Stimulated activated CD8-positive, alpha-beta memory T cell treated with anti-CD3 and anti-CD28 coated beads, Interleukin-7, amount 100 ng/mL, for 48 hours (primary cell): ENCODE measurements at regions not wholly inside any gene's neighbourhood (a gene's known extent, or its start where the extent isn't known, plus 50 kb on each side); places are given as distances from the start of the nearest gene placed in this dataset.
"Not testable (repeated sequence)": the region's sequence is repeated elsewhere in the genome, so short reads cannot be mapped to it uniquely, and the experiment has no call there.

Experiments
- DNase-seq, 2 donors: peaks; one replicate each; pipeline ENCODE4 v3.0.0-alpha.2; 2020; ENCODE audit warnings: low read depth in 1 of 2; ENCODE audit errors: extremely low read depth in 1 of 2

- no peak for DNase-seq
Measured at GRCh38 chr20:51960047-51960675, 157.8 kb upstream of the SALL4 start.

- DNase-seq, result no peak
Measured at GRCh38 chr20:51959066-51959542, 156.8 kb upstream of the SALL4 start.

- DNase-seq, result no peak
Measured at GRCh38 chr20:51958099-51959065, 156.1 kb upstream of the SALL4 start.

- DNase-seq, result no peak
Measured at GRCh38 chr20:51955756-51956155, 153.4 kb upstream of the SALL4 start.

- DNase-seq, result no peak
Measured at GRCh38 chr20:51953731-51954340, 151.5 kb upstream of the SALL4 start.

- no peak for DNase-seq
Measured at GRCh38 chr20:51950926-51951325, 148.6 kb upstream of the SALL4 start.

GRCh38 chr20:51946586-51946985, 144.3 kb upstream of the SALL4 start:
- DNase-seq, result no peak

- no peak for DNase-seq
Measured at GRCh38 chr20:51945881-51946280, 143.6 kb upstream of the SALL4 start.

- no peak for DNase-seq
Measured at GRCh38 chr20:51945177-51945576, 142.9 kb upstream of the SALL4 start.

- DNase-seq, result no peak
Measured at GRCh38 chr20:51943761-51944160, 141.4 kb upstream of the SALL4 start.

GRCh38 chr20:51943326-51943725, 141.0 kb upstream of the SALL4 start:
- not testable (repeated sequence) for DNase-seq

- no peak for DNase-seq
Measured at GRCh38 chr20:51941503-51941902, 139.2 kb upstream of the SALL4 start.

- DNase-seq, result no peak
Measured at GRCh38 chr20:51939259-51939585, 136.9 kb upstream of the SALL4 start.

GRCh38 chr20:51938559-51939258, 136.4 kb upstream of the SALL4 start:
- DNase-seq, result no peak

GRCh38 chr20:51937779-51938178, 135.5 kb upstream of the SALL4 start:
- DNase-seq, result no peak

GRCh38 chr20:51936377-51936776, 134.1 kb upstream of the SALL4 start:
- DNase-seq, result no peak

GRCh38 chr20:51935003-51935358, 132.7 kb upstream of the SALL4 start:
- no peak for DNase-seq

- no peak for DNase-seq
Measured at GRCh38 chr20:51934301-51935002, 132.1 kb upstream of the SALL4 start.

GRCh38 chr20:51931371-51931781, 129.1 kb upstream of the SALL4 start:
- no peak for DNase-seq

- no peak for DNase-seq
Measured at GRCh38 chr20:51930775-51931174, 128.5 kb upstream of the SALL4 start.

- no peak for DNase-seq
Measured at GRCh38 chr20:51928931-51929330, 126.6 kb upstream of the SALL4 start.
